ENCODE measurements at regions not wholly inside any gene's neighbourhood (a gene's known extent, or its start where the extent isn't known, plus 50 kb on each side); places are given as distances from the start of the nearest gene placed in this dataset.

DNA sequence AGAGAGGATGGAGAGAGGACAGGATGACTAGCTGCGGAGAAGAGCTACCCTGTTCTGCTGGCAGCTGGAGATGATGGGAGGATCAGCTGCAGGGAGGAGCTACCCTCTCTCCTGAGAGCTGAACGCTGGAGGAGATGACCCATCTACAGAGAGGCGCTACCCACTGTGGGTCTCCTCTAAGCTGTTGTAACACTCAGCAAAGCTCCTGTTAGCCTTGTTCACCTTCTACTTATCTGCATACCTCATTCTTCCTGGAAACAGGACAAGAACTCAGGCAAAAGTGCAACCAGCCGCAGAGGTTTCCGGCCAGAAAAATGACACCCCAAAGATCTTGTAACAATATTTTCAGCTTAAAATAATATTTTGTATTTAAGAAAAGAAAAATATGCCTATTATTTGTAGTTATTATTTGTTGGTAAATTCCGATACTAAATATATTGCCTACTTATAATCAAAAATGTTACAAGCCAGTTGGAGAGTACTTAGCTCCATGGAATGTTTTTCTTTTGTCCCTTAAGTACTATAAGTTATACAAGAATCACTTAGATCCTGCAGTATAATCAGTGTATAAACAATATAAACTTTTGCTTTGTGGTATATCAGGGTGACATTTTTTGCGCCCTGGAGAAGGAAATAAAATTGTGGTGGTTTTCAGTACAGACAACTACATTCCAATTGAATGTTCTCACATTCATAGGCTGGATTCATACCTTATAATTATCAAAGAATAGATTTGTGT, 1188.0 kb upstream of the CADM2 start:
- no peaks in the 10 kb centered on the region for H3K79me2 ChIP-seq (ENCODE audit: low read length)
- TF ChIP-seq, protein P1, sequence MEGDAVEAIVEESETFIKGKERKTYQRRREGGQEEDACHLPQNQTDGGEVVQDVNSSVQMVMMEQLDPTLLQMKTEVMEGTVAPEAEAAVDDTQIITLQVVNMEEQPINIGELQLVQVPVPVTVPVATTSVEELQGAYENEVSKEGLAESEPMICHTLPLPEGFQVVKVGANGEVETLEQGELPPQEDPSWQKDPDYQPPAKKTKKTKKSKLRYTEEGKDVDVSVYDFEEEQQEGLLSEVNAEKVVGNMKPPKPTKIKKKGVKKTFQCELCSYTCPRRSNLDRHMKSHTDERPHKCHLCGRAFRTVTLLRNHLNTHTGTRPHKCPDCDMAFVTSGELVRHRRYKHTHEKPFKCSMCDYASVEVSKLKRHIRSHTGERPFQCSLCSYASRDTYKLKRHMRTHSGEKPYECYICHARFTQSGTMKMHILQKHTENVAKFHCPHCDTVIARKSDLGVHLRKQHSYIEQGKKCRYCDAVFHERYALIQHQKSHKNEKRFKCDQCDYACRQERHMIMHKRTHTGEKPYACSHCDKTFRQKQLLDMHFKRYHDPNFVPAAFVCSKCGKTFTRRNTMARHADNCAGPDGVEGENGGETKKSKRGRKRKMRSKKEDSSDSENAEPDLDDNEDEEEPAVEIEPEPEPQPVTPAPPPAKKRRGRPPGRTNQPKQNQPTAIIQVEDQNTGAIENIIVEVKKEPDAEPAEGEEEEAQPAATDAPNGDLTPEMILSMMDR (conservative IDR thresholded peaks at IDR 0.05; ENCODE audit: low read depth, low read length) = no peak
- no peak for TF ChIP-seq EZH2phosphoT487 (IDR thresholded peaks at IDR 0.05; ENCODE audit: borderline replicate concordance, low read length)
- no peak for TF ChIP-seq EZH2 (IDR thresholded peaks at IDR 0.05; ENCODE audit: low read length, unreplicated experiment)
- no peaks in the 10 kb centered on the region for H3K9me3 ChIP-seq (ENCODE audit: low read length)
- intact Hi-C loops (cut with micrococcal nuclease) = no loop called here
- H3K4me1 ChIP-seq (ENCODE audit: insufficient read depth, low read length) = no peaks in the 10 kb centered on the region
- DNase-seq (no peak), ATAC-seq (no peak)
- no peak overlapping the region for H3K4me3 ChIP-seq (ENCODE audit: low read length)
- no peak overlapping the region for H2AFZ ChIP-seq (ENCODE audit: low read length)
- ChIA-PET POLR2A (ENCODE audit: unreplicated experiment) (no interaction called here), CTCF (no interaction called here)
- no peaks in the 10 kb centered on the region for H4K20me1 ChIP-seq (ENCODE audit: low read length)
- H3K9me2 ChIP-seq (replicated peaks; ENCODE audit: low read length) = no peaks in the 10 kb centered on the region
- H3K27ac ChIP-seq (ENCODE audit: low read length) = no peak overlapping the region
- no peaks in the 10 kb centered on the region for H3K27me3 ChIP-seq (ENCODE audit: low read length)
- BruUV-seq (replicated peaks) = no TSS peak
- no peak overlapping the region for H3K9ac ChIP-seq (ENCODE audit: low read length)
- no peaks in the 10 kb centered on the region for H3K36me3 ChIP-seq (ENCODE audit: low read depth, low read length)
- no peak overlapping the region for H3K4me2 ChIP-seq (ENCODE audit: low read length)
- no peaks in the 10 kb centered on the region for H3F3A ChIP-seq (ENCODE audit: low read length, unreplicated experiment)

GRCh38 chr3:83802801-83803200, 1156.0 kb upstream of the CADM2 start:
- Histone ChIP-seq H3K27ac (ENCODE audit: low read length) (no peak overlapping the region), H3K9me3 (ENCODE audit: low read length) (no peaks in the 10 kb centered on the region), H3K27me3 (ENCODE audit: low read length) (no peaks in the 10 kb centered on the region), H3K9ac (ENCODE audit: low read length) (no peak overlapping the region), H3K4me2 (ENCODE audit: low read length) (no peak overlapping the region), H2AFZ (ENCODE audit: low read length) (no peak overlapping the region), H3K4me1 (ENCODE audit: insufficient read depth, low read length) (no peaks in the 10 kb centered on the region), H3K9me2 (replicated peaks; ENCODE audit: low read length) (no peaks in the 10 kb centered on the region), H3K79me2 (ENCODE audit: low read length) (no peaks in the 10 kb centered on the region), H3F3A (ENCODE audit: low read length, unreplicated experiment) (no peaks in the 10 kb centered on the region), H3K4me3 (ENCODE audit: low read length) (no peak overlapping the region), H3K36me3 (ENCODE audit: low read depth, low read length) (no peaks in the 10 kb centered on the region), H4K20me1 (ENCODE audit: low read length) (no peaks in the 10 kb centered on the region)
- BruUV-seq (replicated peaks) = no TSS peak
- no peak for ATAC-seq
- POLR2A ChIA-PET (ENCODE audit: unreplicated experiment) = no interaction called here
- CTCF ChIA-PET = no interaction called here
- no peak for TF ChIP-seq EZH2phosphoT487 (IDR thresholded peaks at IDR 0.05; ENCODE audit: borderline replicate concordance, low read length)
- TF ChIP-seq, protein P1 (conservative IDR thresholded peaks at IDR 0.05; ENCODE audit: low read depth, low read length) = no peak
- TF ChIP-seq EZH2 (IDR thresholded peaks at IDR 0.05; ENCODE audit: low read length, unreplicated experiment) = no peak
- DNase-seq = no peak
- intact Hi-C loops (cut with micrococcal nuclease) = no loop called here

DNA sequence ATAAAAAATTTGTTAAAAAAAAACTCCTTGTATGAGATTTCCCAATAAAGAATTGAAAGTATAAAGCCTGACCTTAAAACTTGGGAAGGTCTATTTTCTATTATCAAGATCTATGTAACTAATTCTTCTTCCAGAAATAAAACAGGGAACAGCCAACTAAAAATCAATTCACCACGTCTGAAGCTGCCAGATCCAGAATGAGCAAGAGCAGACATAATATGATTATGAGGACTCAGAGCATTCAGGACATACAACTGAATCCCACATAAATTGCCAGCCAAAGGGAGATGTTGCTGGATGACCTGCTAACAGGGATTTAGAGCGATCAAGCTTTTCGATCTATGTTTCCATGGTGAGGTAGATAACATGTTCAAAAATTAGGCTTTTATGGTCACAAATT, 1151.3 kb upstream of the CADM2 start:
- POLR2A ChIA-PET (ENCODE audit: unreplicated experiment) = no interaction called here
- Histone ChIP-seq H3K27ac (ENCODE audit: low read length) (no peak overlapping the region), H3K4me1 (ENCODE audit: insufficient read depth, low read length) (no peaks in the 10 kb centered on the region), H4K20me1 (ENCODE audit: low read length) (no peaks in the 10 kb centered on the region), H3K9me2 (replicated peaks; ENCODE audit: low read length) (no peaks in the 10 kb centered on the region), H3K4me3 (ENCODE audit: low read length) (no peak overlapping the region), H3K9me3 (ENCODE audit: low read length) (no peaks in the 10 kb centered on the region), H3K79me2 (ENCODE audit: low read length) (no peaks in the 10 kb centered on the region), H3K27me3 (ENCODE audit: low read length) (no peaks in the 10 kb centered on the region), H3K9ac (ENCODE audit: low read length) (no peak overlapping the region), H3K36me3 (ENCODE audit: low read depth, low read length) (no peaks in the 10 kb centered on the region), H2AFZ (ENCODE audit: low read length) (no peak overlapping the region), H3K4me2 (ENCODE audit: low read length) (no peak overlapping the region), H3F3A (ENCODE audit: low read length, unreplicated experiment) (no peaks in the 10 kb centered on the region)
- intact Hi-C loops (cut with micrococcal nuclease) = no loop called here
- no TSS peak for BruUV-seq (replicated peaks)
- DNase-seq (no peak), ATAC-seq (no peak)
- CTCF ChIA-PET = no interaction called here
- TF ChIP-seq, protein P1 (conservative IDR thresholded peaks at IDR 0.05; ENCODE audit: low read depth, low read length) = no peak
- TF ChIP-seq EZH2phosphoT487 (IDR thresholded peaks at IDR 0.05; ENCODE audit: borderline replicate concordance, low read length) (no peak), EZH2 (IDR thresholded peaks at IDR 0.05; ENCODE audit: low read length, unreplicated experiment) (no peak)
